Stimulated activated CD4-positive, alpha-beta T cell treated with anti-CD3 and anti-CD28 coated beads, Interleukin-4, amount 100 ng/mL, for 1 hour (primary cell): ENCODE measurements at regions not wholly inside any gene's neighbourhood (a gene's known extent, or its start where the extent isn't known, plus 50 kb on each side); places are given as distances from the start of the nearest gene placed in this dataset.
"Not testable (repeated sequence)": the region's sequence is repeated elsewhere in the genome, so short reads cannot be mapped to it uniquely, and the experiment has no call there.

Source experiments
- DNase-seq: peaks from one replicate; pipeline ENCODE4 v3.0.0-alpha.2; 2020

GRCh38 chr4:3967204-3967603, 201.0 kb downstream of the ADRA2C start:
- not testable (repeated sequence) for DNase-seq

- DNase-seq: not testable (repeated sequence)
Measured at GRCh38 chr4:3972626-3973025, 206.4 kb downstream of the ADRA2C start.

GRCh38 chr4:3973581-3974200, 207.5 kb downstream of the ADRA2C start:
- DNase-seq: not testable (repeated sequence)

GRCh38 chr4:3983518-3984125, 217.4 kb downstream of the ADRA2C start:
- DNase-seq: not testable (repeated sequence)

GRCh38 chr4:3984796-3985195, 218.6 kb downstream of the ADRA2C start:
- DNase-seq: not testable (repeated sequence)

GRCh38 chr4:3986412-3986811, 220.2 kb downstream of the ADRA2C start:
- not testable (repeated sequence) for DNase-seq

GRCh38 chr4:3997386-3997785, 229.3 kb downstream of the OTOP1 start:
- not testable (repeated sequence) for DNase-seq

GRCh38 chr4:4004036-4004435, 222.7 kb downstream of the OTOP1 start:
- not testable (repeated sequence) for DNase-seq

- DNase-seq: not testable (repeated sequence)
Measured at GRCh38 chr4:4004702-4005101, 222.0 kb downstream of the OTOP1 start.

GRCh38 chr4:4006356-4006755, 220.4 kb downstream of the OTOP1 start:
- DNase-seq: not testable (repeated sequence)

GRCh38 chr4:4019071-4019470, 207.7 kb downstream of the OTOP1 start:
- not testable (repeated sequence) for DNase-seq

GRCh38 chr4:4021161-4021560, 205.6 kb downstream of the OTOP1 start:
- not testable (repeated sequence) for DNase-seq

GRCh38 chr4:4026708-4027107, 200.0 kb downstream of the OTOP1 start:
- not testable (repeated sequence) for DNase-seq

GRCh38 chr4:4028752-4029151, 198.0 kb downstream of the OTOP1 start:
- DNase-seq: not testable (repeated sequence)

GRCh38 chr4:4030509-4030908, 196.2 kb downstream of the OTOP1 start:
- DNase-seq: not testable (repeated sequence)

- not testable (repeated sequence) for DNase-seq
Measured at GRCh38 chr4:4031446-4032135, 195.1 kb downstream of the OTOP1 start.

GRCh38 chr4:4032364-4032763, 194.4 kb downstream of the OTOP1 start:
- not testable (repeated sequence) for DNase-seq

- DNase-seq: not testable (repeated sequence)
Measured at GRCh38 chr4:4032801-4033605, 193.7 kb downstream of the OTOP1 start.

- DNase-seq: not testable (repeated sequence)
Measured at GRCh38 chr4:4037399-4038138, 189.2 kb downstream of the OTOP1 start.

- not testable (repeated sequence) for DNase-seq
Measured at GRCh38 chr4:4045823-4046222, 180.9 kb downstream of the OTOP1 start.

GRCh38 chr4:4046686-4047085, 180.0 kb downstream of the OTOP1 start:
- not testable (repeated sequence) for DNase-seq

- DNase-seq: not testable (repeated sequence)
Measured at GRCh38 chr4:4047202-4047601, 179.5 kb downstream of the OTOP1 start.
